H1 (cell line): ENCODE measurements at regions not wholly inside any gene's neighbourhood (a gene's known extent, or its start where the extent isn't known, plus 50 kb on each side); places are given as distances from the start of the nearest gene placed in this dataset.

Experiments used
- ASH2L ChIP-seq: fragments of 200-600, 300-600 bp; sonication (generic); IDR thresholded peaks from one replicate; pipeline ENCODE4 v1.7.1; 2017; ENCODE audit warnings: low read length
- FOSL1 ChIP-seq: IDR thresholded peaks from 2 replicates; pipeline ENCODE4 v1.6.1; 2011; ENCODE audit warnings: mild to moderate bottlenecking, low read depth, low read length, moderate library complexity; ENCODE audit not compliant: insufficient read depth
- POU5F1 ChIP-seq: IDR thresholded peaks from 2 replicates; pipeline ENCODE4 v1.6.1; 2011; ENCODE audit warnings: low read depth, mild to moderate bottlenecking, low read length, moderate library complexity
- SAP30 ChIP-seq: fragments of 300-600 bp; sonication (generic); IDR thresholded peaks from 2 replicates; pipeline ENCODE4 v1.7.1; 2012; ENCODE audit warnings: low read length, moderate library complexity, mild to moderate bottlenecking, inconsistent platforms; ENCODE audit not compliant: insufficient read depth, insufficient replicate concordance
- SIX5 ChIP-seq: IDR thresholded peaks from 2 replicates; pipeline ENCODE4 v1.6.1; 2011; ENCODE audit warnings: mild to moderate bottlenecking, low read depth, low read length
- SP2 ChIP-seq: IDR thresholded peaks from 2 replicates; pipeline ENCODE4 v1.6.1; 2012; ENCODE audit warnings: mild to moderate bottlenecking, low read length, inconsistent platforms
- TF ChIP-seq, protein P1 (sequence below): fragments of 300-600 bp; sonication (generic); IDR thresholded peaks from 2 replicates; pipeline ENCODE4 v1.7.1; 2012; ENCODE audit warnings: low read length, moderate library complexity, mild to moderate bottlenecking, inconsistent platforms; ENCODE audit not compliant: insufficient replicate concordance
- TF ChIP-seq, protein P2 (sequence below): IDR thresholded peaks from 2 replicates; pipeline ENCODE4 v1.6.1; 2012; ENCODE audit warnings: low read length, inconsistent platforms
- TF ChIP-seq, protein P3 (sequence below): IDR thresholded peaks from 2 replicates; pipeline ENCODE4 v1.6.1; 2011; ENCODE audit warnings: low read depth, mild to moderate bottlenecking, low read length; ENCODE audit not compliant: insufficient read depth

DNA sequence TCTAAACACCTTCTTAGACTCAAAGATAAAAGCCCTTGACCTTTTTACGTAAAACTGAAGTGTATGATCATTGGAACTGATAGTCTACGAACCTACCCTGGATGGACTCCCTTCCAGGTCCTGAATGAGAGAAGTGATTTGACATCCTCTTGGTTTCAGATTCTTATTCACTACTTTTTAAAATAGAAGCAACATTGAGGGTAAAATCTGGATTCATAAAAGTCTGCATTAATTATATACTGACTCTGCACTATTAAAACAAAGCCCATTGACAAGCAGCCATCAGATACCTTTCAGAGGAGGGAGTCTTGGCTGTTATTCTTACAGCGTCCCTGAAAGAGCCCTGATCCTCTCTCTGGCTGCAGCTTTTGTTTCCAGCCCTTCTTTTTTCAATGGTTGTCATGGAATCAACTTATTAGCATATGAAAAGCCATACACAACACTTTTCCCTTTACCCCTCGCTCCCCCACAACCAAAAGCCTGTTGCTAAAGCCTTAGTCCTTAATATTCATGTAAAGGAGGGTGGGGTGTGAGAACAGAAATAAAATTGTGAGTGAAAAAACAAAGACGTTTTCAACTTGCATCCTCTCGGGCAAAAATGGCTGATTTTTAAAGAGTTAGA, 270.0 kb upstream of the MARCKS start (continued):
- TF ChIP-seq, protein P1, sequence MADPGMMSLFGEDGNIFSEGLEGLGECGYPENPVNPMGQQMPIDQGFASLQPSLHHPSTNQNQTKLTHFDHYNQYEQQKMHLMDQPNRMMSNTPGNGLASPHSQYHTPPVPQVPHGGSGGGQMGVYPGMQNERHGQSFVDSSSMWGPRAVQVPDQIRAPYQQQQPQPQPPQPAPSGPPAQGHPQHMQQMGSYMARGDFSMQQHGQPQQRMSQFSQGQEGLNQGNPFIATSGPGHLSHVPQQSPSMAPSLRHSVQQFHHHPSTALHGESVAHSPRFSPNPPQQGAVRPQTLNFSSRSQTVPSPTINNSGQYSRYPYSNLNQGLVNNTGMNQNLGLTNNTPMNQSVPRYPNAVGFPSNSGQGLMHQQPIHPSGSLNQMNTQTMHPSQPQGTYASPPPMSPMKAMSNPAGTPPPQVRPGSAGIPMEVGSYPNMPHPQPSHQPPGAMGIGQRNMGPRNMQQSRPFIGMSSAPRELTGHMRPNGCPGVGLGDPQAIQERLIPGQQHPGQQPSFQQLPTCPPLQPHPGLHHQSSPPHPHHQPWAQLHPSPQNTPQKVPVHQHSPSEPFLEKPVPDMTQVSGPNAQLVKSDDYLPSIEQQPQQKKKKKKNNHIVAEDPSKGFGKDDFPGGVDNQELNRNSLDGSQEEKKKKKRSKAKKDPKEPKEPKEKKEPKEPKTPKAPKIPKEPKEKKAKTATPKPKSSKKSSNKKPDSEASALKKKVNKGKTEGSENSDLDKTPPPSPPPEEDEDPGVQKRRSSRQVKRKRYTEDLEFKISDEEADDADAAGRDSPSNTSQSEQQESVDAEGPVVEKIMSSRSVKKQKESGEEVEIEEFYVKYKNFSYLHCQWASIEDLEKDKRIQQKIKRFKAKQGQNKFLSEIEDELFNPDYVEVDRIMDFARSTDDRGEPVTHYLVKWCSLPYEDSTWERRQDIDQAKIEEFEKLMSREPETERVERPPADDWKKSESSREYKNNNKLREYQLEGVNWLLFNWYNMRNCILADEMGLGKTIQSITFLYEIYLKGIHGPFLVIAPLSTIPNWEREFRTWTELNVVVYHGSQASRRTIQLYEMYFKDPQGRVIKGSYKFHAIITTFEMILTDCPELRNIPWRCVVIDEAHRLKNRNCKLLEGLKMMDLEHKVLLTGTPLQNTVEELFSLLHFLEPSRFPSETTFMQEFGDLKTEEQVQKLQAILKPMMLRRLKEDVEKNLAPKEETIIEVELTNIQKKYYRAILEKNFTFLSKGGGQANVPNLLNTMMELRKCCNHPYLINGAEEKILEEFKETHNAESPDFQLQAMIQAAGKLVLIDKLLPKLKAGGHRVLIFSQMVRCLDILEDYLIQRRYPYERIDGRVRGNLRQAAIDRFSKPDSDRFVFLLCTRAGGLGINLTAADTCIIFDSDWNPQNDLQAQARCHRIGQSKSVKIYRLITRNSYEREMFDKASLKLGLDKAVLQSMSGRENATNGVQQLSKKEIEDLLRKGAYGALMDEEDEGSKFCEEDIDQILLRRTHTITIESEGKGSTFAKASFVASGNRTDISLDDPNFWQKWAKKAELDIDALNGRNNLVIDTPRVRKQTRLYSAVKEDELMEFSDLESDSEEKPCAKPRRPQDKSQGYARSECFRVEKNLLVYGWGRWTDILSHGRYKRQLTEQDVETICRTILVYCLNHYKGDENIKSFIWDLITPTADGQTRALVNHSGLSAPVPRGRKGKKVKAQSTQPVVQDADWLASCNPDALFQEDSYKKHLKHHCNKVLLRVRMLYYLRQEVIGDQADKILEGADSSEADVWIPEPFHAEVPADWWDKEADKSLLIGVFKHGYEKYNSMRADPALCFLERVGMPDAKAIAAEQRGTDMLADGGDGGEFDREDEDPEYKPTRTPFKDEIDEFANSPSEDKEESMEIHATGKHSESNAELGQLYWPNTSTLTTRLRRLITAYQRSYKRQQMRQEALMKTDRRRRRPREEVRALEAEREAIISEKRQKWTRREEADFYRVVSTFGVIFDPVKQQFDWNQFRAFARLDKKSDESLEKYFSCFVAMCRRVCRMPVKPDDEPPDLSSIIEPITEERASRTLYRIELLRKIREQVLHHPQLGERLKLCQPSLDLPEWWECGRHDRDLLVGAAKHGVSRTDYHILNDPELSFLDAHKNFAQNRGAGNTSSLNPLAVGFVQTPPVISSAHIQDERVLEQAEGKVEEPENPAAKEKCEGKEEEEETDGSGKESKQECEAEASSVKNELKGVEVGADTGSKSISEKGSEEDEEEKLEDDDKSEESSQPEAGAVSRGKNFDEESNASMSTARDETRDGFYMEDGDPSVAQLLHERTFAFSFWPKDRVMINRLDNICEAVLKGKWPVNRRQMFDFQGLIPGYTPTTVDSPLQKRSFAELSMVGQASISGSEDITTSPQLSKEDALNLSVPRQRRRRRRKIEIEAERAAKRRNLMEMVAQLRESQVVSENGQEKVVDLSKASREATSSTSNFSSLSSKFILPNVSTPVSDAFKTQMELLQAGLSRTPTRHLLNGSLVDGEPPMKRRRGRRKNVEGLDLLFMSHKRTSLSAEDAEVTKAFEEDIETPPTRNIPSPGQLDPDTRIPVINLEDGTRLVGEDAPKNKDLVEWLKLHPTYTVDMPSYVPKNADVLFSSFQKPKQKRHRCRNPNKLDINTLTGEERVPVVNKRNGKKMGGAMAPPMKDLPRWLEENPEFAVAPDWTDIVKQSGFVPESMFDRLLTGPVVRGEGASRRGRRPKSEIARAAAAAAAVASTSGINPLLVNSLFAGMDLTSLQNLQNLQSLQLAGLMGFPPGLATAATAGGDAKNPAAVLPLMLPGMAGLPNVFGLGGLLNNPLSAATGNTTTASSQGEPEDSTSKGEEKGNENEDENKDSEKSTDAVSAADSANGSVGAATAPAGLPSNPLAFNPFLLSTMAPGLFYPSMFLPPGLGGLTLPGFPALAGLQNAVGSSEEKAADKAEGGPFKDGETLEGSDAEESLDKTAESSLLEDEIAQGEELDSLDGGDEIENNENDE, result peak; percentile 69
- no peak for TF ChIP-seq SAP30
- no peak for TF ChIP-seq SP2
- no peak for TF ChIP-seq SIX5
- TF ChIP-seq, protein P2, sequence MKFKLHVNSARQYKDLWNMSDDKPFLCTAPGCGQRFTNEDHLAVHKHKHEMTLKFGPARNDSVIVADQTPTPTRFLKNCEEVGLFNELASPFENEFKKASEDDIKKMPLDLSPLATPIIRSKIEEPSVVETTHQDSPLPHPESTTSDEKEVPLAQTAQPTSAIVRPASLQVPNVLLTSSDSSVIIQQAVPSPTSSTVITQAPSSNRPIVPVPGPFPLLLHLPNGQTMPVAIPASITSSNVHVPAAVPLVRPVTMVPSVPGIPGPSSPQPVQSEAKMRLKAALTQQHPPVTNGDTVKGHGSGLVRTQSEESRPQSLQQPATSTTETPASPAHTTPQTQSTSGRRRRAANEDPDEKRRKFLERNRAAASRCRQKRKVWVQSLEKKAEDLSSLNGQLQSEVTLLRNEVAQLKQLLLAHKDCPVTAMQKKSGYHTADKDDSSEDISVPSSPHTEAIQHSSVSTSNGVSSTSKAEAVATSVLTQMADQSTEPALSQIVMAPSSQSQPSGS, result peak; percentile 72; the same call in 1 of the 2 replicates
- TF ChIP-seq, protein P3, sequence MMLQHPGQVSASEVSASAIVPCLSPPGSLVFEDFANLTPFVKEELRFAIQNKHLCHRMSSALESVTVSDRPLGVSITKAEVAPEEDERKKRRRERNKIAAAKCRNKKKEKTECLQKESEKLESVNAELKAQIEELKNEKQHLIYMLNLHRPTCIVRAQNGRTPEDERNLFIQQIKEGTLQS, result no peak
- no peak for TF ChIP-seq FOSL1
- peak; percentile 86 for TF ChIP-seq ASH2L
- TF ChIP-seq POU5F1, result peak; percentile 54; the same call in 1 of the 2 replicates
